ENCODE measurements at regions not wholly inside any gene's neighbourhood (a gene's known extent, or its start where the extent isn't known, plus 50 kb on each side); places are given as distances from the start of the nearest gene placed in this dataset.

DNA sequence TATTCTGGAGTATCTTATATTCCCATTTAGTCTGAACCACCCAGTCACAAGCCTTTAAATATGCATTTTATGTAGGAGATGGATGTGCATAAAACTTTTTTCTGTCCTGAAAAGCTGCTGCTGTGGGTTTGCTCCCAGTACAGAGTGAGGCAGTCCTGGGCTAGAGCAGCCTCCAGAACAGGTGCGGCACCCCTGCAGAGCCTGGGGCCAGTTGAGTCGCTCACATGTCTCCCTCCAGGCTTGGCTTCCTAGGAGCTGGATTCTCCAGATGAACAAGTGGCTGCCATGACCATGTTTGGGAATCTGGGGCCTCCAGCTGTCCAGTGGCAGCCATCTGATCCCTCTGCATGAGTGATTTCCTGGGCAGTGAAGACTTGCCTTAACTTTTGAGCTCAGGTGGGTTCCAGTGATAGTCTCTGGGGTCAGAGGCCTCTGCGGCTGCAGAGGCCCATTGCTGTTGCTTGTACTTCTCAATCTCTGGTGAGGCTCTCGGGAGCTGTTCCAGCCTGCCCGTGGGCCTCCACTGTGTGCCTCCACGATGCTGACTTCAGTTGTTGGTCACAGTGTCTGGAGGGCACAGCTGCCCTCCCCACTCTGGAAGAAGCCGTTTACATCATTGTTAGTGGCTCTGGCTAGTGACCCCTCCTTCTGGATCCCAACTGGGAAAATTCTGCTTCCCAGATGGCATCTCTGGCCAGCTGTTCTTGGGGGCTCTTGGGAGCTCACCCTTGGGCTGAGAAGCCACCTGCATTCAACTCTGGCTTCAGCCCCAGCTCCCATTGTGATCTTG is 120.4 kb downstream of the EMX2 start:
- H3K4me3 Mint-ChIP-seq (ENCODE audit: low read depth, unreplicated experiment): no peak overlapping the region
- H3K4me1 Mint-ChIP-seq (ENCODE audit: low read depth, unreplicated experiment): no peaks in the 10 kb centered on the region
- H3K27ac Mint-ChIP-seq (ENCODE audit: unreplicated experiment): no peak overlapping the region
- no TSS peak for BruUV-seq (replicated peaks)
- intact Hi-C loops (cut with micrococcal nuclease; ENCODE audit: unreplicated experiment): no loop called here
- TF ChIP-seq, protein P1, sequence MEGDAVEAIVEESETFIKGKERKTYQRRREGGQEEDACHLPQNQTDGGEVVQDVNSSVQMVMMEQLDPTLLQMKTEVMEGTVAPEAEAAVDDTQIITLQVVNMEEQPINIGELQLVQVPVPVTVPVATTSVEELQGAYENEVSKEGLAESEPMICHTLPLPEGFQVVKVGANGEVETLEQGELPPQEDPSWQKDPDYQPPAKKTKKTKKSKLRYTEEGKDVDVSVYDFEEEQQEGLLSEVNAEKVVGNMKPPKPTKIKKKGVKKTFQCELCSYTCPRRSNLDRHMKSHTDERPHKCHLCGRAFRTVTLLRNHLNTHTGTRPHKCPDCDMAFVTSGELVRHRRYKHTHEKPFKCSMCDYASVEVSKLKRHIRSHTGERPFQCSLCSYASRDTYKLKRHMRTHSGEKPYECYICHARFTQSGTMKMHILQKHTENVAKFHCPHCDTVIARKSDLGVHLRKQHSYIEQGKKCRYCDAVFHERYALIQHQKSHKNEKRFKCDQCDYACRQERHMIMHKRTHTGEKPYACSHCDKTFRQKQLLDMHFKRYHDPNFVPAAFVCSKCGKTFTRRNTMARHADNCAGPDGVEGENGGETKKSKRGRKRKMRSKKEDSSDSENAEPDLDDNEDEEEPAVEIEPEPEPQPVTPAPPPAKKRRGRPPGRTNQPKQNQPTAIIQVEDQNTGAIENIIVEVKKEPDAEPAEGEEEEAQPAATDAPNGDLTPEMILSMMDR (IDR thresholded peaks at IDR 0.05; ENCODE audit: unreplicated experiment): no peak
- CTCF ChIA-PET: no interaction called here
- H3K36me3 Mint-ChIP-seq (ENCODE audit: insufficient read depth, unreplicated experiment): no peaks in the 10 kb centered on the region
- H3K27me3 Mint-ChIP-seq (ENCODE audit: unreplicated experiment): peaks cover 18% of the 10 kb centered on the region
- no peak for DNase-seq
- no peaks in the 10 kb centered on the region for H3K9me3 Mint-ChIP-seq (ENCODE audit: low read depth, unreplicated experiment)

DNA sequence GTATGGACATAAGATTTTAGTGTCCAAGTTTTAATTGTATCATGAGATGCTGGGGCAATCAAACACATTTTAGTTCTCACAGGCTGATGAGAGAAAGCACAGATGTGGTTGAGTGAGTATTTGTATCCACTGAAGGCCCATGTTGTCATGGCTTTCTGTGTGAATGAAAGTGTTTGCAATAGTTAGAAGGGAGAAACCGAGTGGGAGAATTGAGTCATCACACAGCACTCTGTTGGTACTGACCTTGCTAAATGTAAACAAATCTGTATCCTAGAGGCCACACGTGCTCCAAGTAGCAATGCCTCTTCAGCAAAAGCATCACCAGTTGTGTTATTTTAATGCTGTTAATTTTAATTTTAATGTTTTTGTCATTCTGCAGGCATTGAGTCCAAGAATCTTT is 121.2 kb downstream of the EMX2 start:
- BruUV-seq (replicated peaks): no TSS peak
- TF ChIP-seq, protein P1 (IDR thresholded peaks at IDR 0.05; ENCODE audit: unreplicated experiment): no peak
- no peaks in the 10 kb centered on the region for H3K36me3 Mint-ChIP-seq (ENCODE audit: insufficient read depth, unreplicated experiment)
- no peaks in the 10 kb centered on the region for H3K4me1 Mint-ChIP-seq (ENCODE audit: low read depth, unreplicated experiment)
- no peaks in the 10 kb centered on the region for H3K9me3 Mint-ChIP-seq (ENCODE audit: low read depth, unreplicated experiment)
- H3K27ac Mint-ChIP-seq (ENCODE audit: unreplicated experiment): no peak overlapping the region
- H3K27me3 Mint-ChIP-seq (ENCODE audit: unreplicated experiment): peaks cover 18% of the 10 kb centered on the region
- H3K4me3 Mint-ChIP-seq (ENCODE audit: low read depth, unreplicated experiment): no peak overlapping the region
- intact Hi-C loops (cut with micrococcal nuclease; ENCODE audit: unreplicated experiment): no loop called here
- CTCF ChIA-PET: no interaction called here
- no peak for DNase-seq

DNA sequence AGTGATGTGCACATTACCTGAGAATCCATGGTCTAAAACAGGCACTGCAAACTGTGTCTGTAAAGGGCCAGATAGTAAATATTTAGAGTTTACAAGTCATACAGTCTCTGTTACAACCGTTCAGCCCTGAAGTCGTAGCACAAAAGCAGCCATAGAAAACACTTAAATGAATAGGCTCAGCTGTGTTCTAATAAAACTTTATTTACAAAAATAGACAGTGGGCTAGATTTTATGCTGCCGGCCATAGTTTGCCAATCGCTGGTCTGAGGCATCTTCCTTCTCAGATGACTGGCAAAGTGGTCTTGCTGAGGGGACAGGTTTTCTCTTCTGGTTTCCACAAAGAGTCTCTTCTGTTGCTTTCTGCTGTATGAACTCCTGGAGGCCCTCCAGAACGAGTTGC is 121.7 kb downstream of the EMX2 start:
- H3K4me3 Mint-ChIP-seq (ENCODE audit: low read depth, unreplicated experiment): no peak overlapping the region
- CTCF ChIA-PET: no interaction called here
- no TSS peak for BruUV-seq (replicated peaks)
- peaks cover 18% of the 10 kb centered on the region for H3K27me3 Mint-ChIP-seq (ENCODE audit: unreplicated experiment)
- no peaks in the 10 kb centered on the region for H3K4me1 Mint-ChIP-seq (ENCODE audit: low read depth, unreplicated experiment)
- no peak overlapping the region for H3K27ac Mint-ChIP-seq (ENCODE audit: unreplicated experiment)
- H3K36me3 Mint-ChIP-seq (ENCODE audit: insufficient read depth, unreplicated experiment): no peaks in the 10 kb centered on the region
- H3K9me3 Mint-ChIP-seq (ENCODE audit: low read depth, unreplicated experiment): no peaks in the 10 kb centered on the region
- intact Hi-C loops (cut with micrococcal nuclease; ENCODE audit: unreplicated experiment): no loop called here
- no peak for DNase-seq
- TF ChIP-seq, protein P1 (IDR thresholded peaks at IDR 0.05; ENCODE audit: unreplicated experiment): no peak

DNA sequence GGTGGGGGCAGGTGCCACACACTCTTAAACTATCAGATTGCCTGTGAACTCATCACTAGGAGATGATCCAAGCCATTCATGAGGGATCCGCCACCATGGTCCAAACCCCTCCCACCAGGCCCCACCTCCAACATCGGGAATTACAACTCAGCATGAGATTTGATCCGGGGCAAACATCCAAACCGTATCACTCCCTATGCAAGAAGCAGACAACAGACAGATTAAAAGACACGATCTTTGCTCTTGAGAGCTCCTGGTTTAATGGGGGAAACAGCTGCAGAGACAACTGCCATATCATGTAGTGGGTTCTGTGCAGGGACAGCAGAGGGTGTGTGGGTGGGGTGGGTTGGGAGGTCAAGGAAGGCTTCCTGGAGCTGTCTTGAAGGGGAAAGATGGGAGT is 123.6 kb downstream of the EMX2 start:
- TF ChIP-seq, protein P1 (IDR thresholded peaks at IDR 0.05; ENCODE audit: unreplicated experiment): no peak
- Mint-ChIP-seq H3K4me3 (ENCODE audit: low read depth, unreplicated experiment) (no peak overlapping the region), H3K4me1 (ENCODE audit: low read depth, unreplicated experiment) (no peaks in the 10 kb centered on the region), H3K27ac (ENCODE audit: unreplicated experiment) (no peak overlapping the region), H3K27me3 (ENCODE audit: unreplicated experiment) (peaks cover 18% of the 10 kb centered on the region), H3K36me3 (ENCODE audit: insufficient read depth, unreplicated experiment) (no peaks in the 10 kb centered on the region), H3K9me3 (ENCODE audit: low read depth, unreplicated experiment) (no peaks in the 10 kb centered on the region)
- no peak for DNase-seq
- CTCF ChIA-PET: no interaction called here
- no TSS peak for BruUV-seq (replicated peaks)
- intact Hi-C loops (cut with micrococcal nuclease; ENCODE audit: unreplicated experiment): no loop called here

Data from Calu3 (cell line).